H9 (cell line): ENCODE measurements at regions not wholly inside any gene's neighbourhood (a gene's known extent, or its start where the extent isn't known, plus 50 kb on each side); places are given as distances from the start of the nearest gene placed in this dataset.

Experiments
- DNase-seq: peaks from one replicate; pipeline ENCODE4 v3.0.0-alpha.2; 2017
- H2AFZ ChIP-seq: one replicate; pipeline ENCODE4 v1.6.1; 2013; ENCODE audit warnings: mild to moderate bottlenecking, low read length, control low read depth, moderate library complexity
- H2AK5ac ChIP-seq: 2 replicates; pipeline ENCODE4 v1.6.1; 2013; ENCODE audit warnings: low read length, control low read depth, mixed read lengths; ENCODE audit not compliant: insufficient read length
- H2BK120ac ChIP-seq: one replicate; pipeline ENCODE4 v1.6.1; 2013; ENCODE audit warnings: low read depth, mild to moderate bottlenecking, low read length, control low read depth, inconsistent platforms; ENCODE audit not compliant: poor library complexity, severe bottlenecking
- H2BK12ac ChIP-seq: 2 replicates; pipeline ENCODE4 v1.6.1; 2013; ENCODE audit warnings: low read length, control low read depth, mixed read lengths, low read depth; ENCODE audit not compliant: insufficient read length
- H2BK15ac ChIP-seq: 2 replicates; pipeline ENCODE4 v1.6.1; 2013; ENCODE audit warnings: low read depth, low read length, control low read depth
- H2BK20ac ChIP-seq: one replicate; pipeline ENCODE4 v1.6.1; 2013; ENCODE audit warnings: low read depth, mild to moderate bottlenecking, low read length, control low read depth, inconsistent platforms; ENCODE audit not compliant: poor library complexity, severe bottlenecking
- H2BK5ac ChIP-seq: 2 replicates; pipeline ENCODE4 v1.6.1; 2013; ENCODE audit warnings: low read length, control low read depth, mixed read lengths; ENCODE audit not compliant: insufficient read length
- H3K14ac ChIP-seq: 2 replicates; pipeline ENCODE4 v1.6.1; 2013; ENCODE audit warnings: low read length, control low read depth; ENCODE audit not compliant: insufficient read depth
- H3K18ac ChIP-seq: 2 replicates; pipeline ENCODE4 v1.6.1; 2013; ENCODE audit warnings: low read depth, mild to moderate bottlenecking, mixed read lengths, low read length, control low read depth; ENCODE audit not compliant: insufficient read length
- H3K23ac ChIP-seq: 2 replicates; pipeline ENCODE4 v1.6.1; 2013; ENCODE audit warnings: low read length, control low read depth, mixed read lengths, low read depth; ENCODE audit not compliant: insufficient read length
- H3K23me2 ChIP-seq: 2 replicates; pipeline ENCODE4 v1.6.1; 2013; ENCODE audit warnings: low read depth, mild to moderate bottlenecking, mixed read lengths, low read length, control low read depth; ENCODE audit not compliant: insufficient read length, poor library complexity, severe bottlenecking
- H3K27ac ChIP-seq: 2 replicates; pipeline ENCODE4 v1.5.1; 2013; ENCODE audit warnings: low read length, control low read depth, mixed read lengths, low read depth; ENCODE audit not compliant: insufficient read length
- H3K27me3 ChIP-seq: 2 replicates; pipeline ENCODE4 v1.6.1; 2013; ENCODE audit warnings: low read length, control low read depth, inconsistent platforms; ENCODE audit not compliant: insufficient read depth
- H3K4ac ChIP-seq: 2 replicates; pipeline ENCODE4 v1.6.1; 2013; ENCODE audit warnings: low read depth, mild to moderate bottlenecking, control low read depth, inconsistent platforms, low read length, moderate library complexity
- H3K4me1 ChIP-seq: 2 replicates; pipeline ENCODE4 v1.6.1; 2013; ENCODE audit warnings: low read length, control low read depth, inconsistent platforms; ENCODE audit not compliant: insufficient read depth
- H3K4me2 ChIP-seq: 2 replicates; pipeline ENCODE4 v1.6.1; 2013; ENCODE audit warnings: low read length, control low read depth, mixed read lengths; ENCODE audit not compliant: insufficient read length, insufficient read depth
- H3K56ac ChIP-seq: 2 replicates; pipeline ENCODE4 v1.6.1; 2013; ENCODE audit warnings: low read depth, mild to moderate bottlenecking, mixed read lengths, low read length, control low read depth; ENCODE audit not compliant: insufficient read length
- H3K79me1 ChIP-seq: 2 replicates; pipeline ENCODE4 v1.6.1; 2013; ENCODE audit warnings: low read depth, mild to moderate bottlenecking, moderate library complexity, low read length, control low read depth, inconsistent platforms; ENCODE audit not compliant: insufficient read depth, poor library complexity, severe bottlenecking
- H3K79me2 ChIP-seq: 2 replicates; pipeline ENCODE4 v1.6.1; 2013; ENCODE audit warnings: low read length, control low read depth, inconsistent platforms; ENCODE audit not compliant: insufficient read depth
- H3K9ac ChIP-seq: 2 replicates; pipeline ENCODE4 v1.6.1; 2013; ENCODE audit warnings: low read length, control low read depth, mixed read lengths; ENCODE audit not compliant: insufficient read length; ENCODE audit errors: extremely low read depth
- H3K9me3 ChIP-seq: one replicate; pipeline ENCODE4 v1.6.1; 2013; ENCODE audit warnings: low read depth, low read length, inconsistent platforms; ENCODE audit not compliant: control insufficient read depth
- H3T11ph ChIP-seq: one replicate; pipeline ENCODE4 v1.6.1; 2013; ENCODE audit warnings: mild to moderate bottlenecking, low read length, control low read depth, inconsistent platforms
- H4K20me1 ChIP-seq: one replicate; pipeline ENCODE4 v1.6.1; 2013; ENCODE audit not compliant: control insufficient read depth, insufficient read length, insufficient read depth
- H4K5ac ChIP-seq: 2 replicates; pipeline ENCODE4 v1.6.1; 2013; ENCODE audit warnings: low read depth, mild to moderate bottlenecking, mixed read lengths, low read length, control low read depth; ENCODE audit not compliant: insufficient read length
- H4K8ac ChIP-seq: replicated peaks from 2 replicates; pipeline ENCODE4 v1.6.1; 2013; ENCODE audit warnings: low read length, control low read depth, mixed read lengths, low read depth; ENCODE audit not compliant: insufficient read length
- H4K91ac ChIP-seq: 2 replicates; pipeline ENCODE4 v1.6.1; 2013; ENCODE audit warnings: low read depth, mild to moderate bottlenecking, moderate library complexity, mixed read lengths, low read length, control low read depth; ENCODE audit not compliant: insufficient read length
- H3K27ac Mint-ChIP-seq, 3 experiments: 2 replicates in 2 of 3; 3 replicates in 1 of 3; pipeline ENCODE4 v1.8.0; 2020 to 2021; ENCODE audit warnings: mixed read lengths in 3 of 3, mild to moderate bottlenecking in 1 of 3, moderate library complexity in 1 of 3
- H3K27me3 Mint-ChIP-seq: 2 replicates; pipeline ENCODE4 v1.8.0; 2021; ENCODE audit warnings: low read depth, mild to moderate bottlenecking, moderate library complexity, mixed read lengths
- H3K36me3 Mint-ChIP-seq, 3 experiments: 2 replicates in 2 of 3; 3 replicates in 1 of 3; pipeline ENCODE4 v1.8.0; 2020 to 2021; ENCODE audit warnings: low read depth in 3 of 3, mixed read lengths in 3 of 3; ENCODE audit not compliant: insufficient read depth in 1 of 3
- H3K4me1 Mint-ChIP-seq, 2 experiments: 2 replicates each; pipeline ENCODE4 v1.8.0; 2020; ENCODE audit warnings: mixed read lengths in 2 of 2
- H3K4me3 Mint-ChIP-seq, 2 experiments: 2 replicates in 1 of 2; 3 replicates in 1 of 2; pipeline ENCODE4 v1.8.0; 2020 to 2021; ENCODE audit warnings: mild to moderate bottlenecking in 2 of 2, mixed read lengths in 2 of 2, moderate library complexity in 1 of 2
- H3K9me3 Mint-ChIP-seq, 2 experiments: 2 replicates in 1 of 2; 3 replicates in 1 of 2; pipeline ENCODE4 v1.8.0; 2020; ENCODE audit warnings: mild to moderate bottlenecking in 2 of 2, mixed read lengths in 2 of 2, moderate library complexity in 1 of 2
- CTCF ChIP-seq: fragments of 200-600 bp; sonication (generic); conservative IDR thresholded peaks from 3 replicates; pipeline ENCODE4 v1.8.0; 2021; ENCODE audit warnings: antibody characterized with exemption, mild to moderate bottlenecking
- WGBS: extraction: QIAGEN DNeasy Blood & Tissue Kit; methylation state at CpG from one replicate; pipeline ENCODE4 v1.1.7; 2013; ENCODE audit warnings: missing lambda C conversion rate, low lambda C conversion rate, mixed read lengths; ENCODE audit not compliant: insufficient read length; ENCODE audit errors: extremely low coverage; 5-methylcytosine and 5-hydroxymethylcytosine counted together

- H2BK12ac ChIP-seq: no peak overlapping the region
- no peak overlapping the region for H3K4me3 Mint-ChIP-seq
Observed at GRCh38 chr22:22182218-22182989, 62.2 kb upstream of the VPREB1 start.

More at GRCh38 chr22:22182218-22182989, 62.2 kb upstream of the VPREB1 start:
- Histone ChIP-seq H2AFZ (no peak overlapping the region), H3K14ac (no peak overlapping the region; the same call in 1 of the 2 replicates), H3K4ac (no peak overlapping the region), H3K23me2 (no peaks in the 10 kb centered on the region), H3K27me3 (peaks cover 88% of the 10 kb centered on the region), H4K5ac (no peak overlapping the region), H2BK20ac (no peak overlapping the region), H2BK15ac (no peak overlapping the region), H4K20me1 (no peaks in the 10 kb centered on the region), H3K9ac (no peak overlapping the region), H2BK120ac (no peak overlapping the region), H4K91ac (no peak overlapping the region), H3K79me1 (no peaks in the 10 kb centered on the region), H3T11ph (no peak overlapping the region), H2AK5ac (no peak overlapping the region), H3K9me3 (peaks cover 5% of the 10 kb centered on the region), H2BK5ac (no peak overlapping the region), H3K56ac (no peak overlapping the region), H3K23ac (no peak overlapping the region), H3K18ac (no peak overlapping the region), H3K4me2 (no peak overlapping the region), H3K4me1 (no peaks in the 10 kb centered on the region), H3K27ac (no peak overlapping the region), H3K79me2 (no peaks in the 10 kb centered on the region), H4K8ac (no peak overlapping the region)
- Mint-ChIP-seq H3K9me3 (peaks cover 4% of the 10 kb centered on the region in 2 experiments), H3K27me3 (peaks cover 100% of the 10 kb centered on the region), H3K4me1 (peaks cover 0 to 3% of the 10 kb centered on the region in 2 experiments; a peak in 2 of 4 replicates), H3K36me3 (peaks cover 0 to 3% (median 0%) of the 10 kb centered on the region in 3 experiments; a peak in 1 of 7 replicates), H3K27ac (no peak overlapping the region)
- DNase-seq: no peak
- no peak for TF ChIP-seq CTCF
- no CpG with 5 or more reads among the region's 7 CpGs for WGBS
